ENCODE measurements at regions not wholly inside any gene's neighbourhood (a gene's known extent, or its start where the extent isn't known, plus 50 kb on each side); places are given as distances from the start of the nearest gene placed in this dataset.
"Not testable (repeated sequence)": the region's sequence is repeated elsewhere in the genome, so short reads cannot be mapped to it uniquely, and the experiment has no call there.

- Histone ChIP-seq H3K4me3 (no peak overlapping the region), H3K4me1 (no peaks in the 10 kb centered on the region), H3K9me3 (peaks cover 0 to 7% (median 0%) of the 10 kb centered on the region in 4 donors), H3K27me3 (no peaks in the 10 kb centered on the region), H3K36me3 (no peaks in the 10 kb centered on the region), H3K27ac (no peak overlapping the region)
- 24 to 61% methylated on average over 1 of the region's 1 CpG for WGBS, 2 donors
- TF ChIP-seq CTCF (IDR thresholded peaks at IDR 0.05) (no peak), EP300 (IDR thresholded peaks at IDR 0.05) (no peak), POLR2A (IDR thresholded peaks at IDR 0.05) (no peak)
- DNase-seq (ENCODE audit: low spot score in 2 of 2), result no peak
These were observed 90.2 kb upstream of the NUPR2 start for GRCh38 chr7:56206420-56206819.

GRCh38 chr7:56199639-56200038 is 83.4 kb upstream of the NUPR2 start:
- Histone ChIP-seq H3K27me3 (no peaks in the 10 kb centered on the region), H3K36me3 (no peaks in the 10 kb centered on the region), H3K9me3 (peaks cover 0 to 33% (median 0%) of the 10 kb centered on the region in 4 donors), H3K4me1 (no peaks in the 10 kb centered on the region), H3K27ac (no peak overlapping the region), H3K4me3 (no peak overlapping the region)
- TF ChIP-seq CTCF (IDR thresholded peaks at IDR 0.05), result no peak
- no peak for TF ChIP-seq POLR2A (IDR thresholded peaks at IDR 0.05)
- TF ChIP-seq EP300 (IDR thresholded peaks at IDR 0.05), result no peak
- no peak for DNase-seq (ENCODE audit: low spot score in 2 of 2)
- 67 to 76% methylated on average over 4 of the region's 4 CpGs for WGBS, 2 donors

- H3K4me1 ChIP-seq; H3K4me3 ChIP-seq; H3K27ac ChIP-seq; DNase-seq (ENCODE audit: low spot score in 2 of 2); H3K27me3 ChIP-seq; H3K36me3 ChIP-seq: not testable (repeated sequence)
- peaks cover 0 to 24% (median 0%) of the 10 kb centered on the region in 4 donors for H3K9me3 ChIP-seq
- WGBS, 2 donors, result 76 to 84% methylated on average over 8 of the region's 8 CpGs
These were observed 80.0 kb upstream of the NUPR2 start for GRCh38 chr7:56196195-56196594.

- no peaks in the 10 kb centered on the region for H3K27me3 ChIP-seq
- H3K9me3 ChIP-seq, result no peaks in the 10 kb centered on the region
- no peak overlapping the region for H3K27ac ChIP-seq
- WGBS, 2 donors, result 23 to 31% methylated on average over 1 of the region's 1 CpG
- no peak for DNase-seq (ENCODE audit: low spot score in 2 of 2)
- no peaks in the 10 kb centered on the region for H3K36me3 ChIP-seq
- H3K4me3 ChIP-seq, result no peak overlapping the region
- H3K4me1 ChIP-seq, result no peaks in the 10 kb centered on the region
- TF ChIP-seq CTCF (IDR thresholded peaks at IDR 0.05), result no peak
- no peak for TF ChIP-seq EP300 (IDR thresholded peaks at IDR 0.05)
- TF ChIP-seq POLR2A (IDR thresholded peaks at IDR 0.05), result no peak
These were observed 72.7 kb upstream of the NUPR2 start for GRCh38 chr7:56188823-56189346.

- Histone ChIP-seq H3K27ac (no peak overlapping the region), H3K4me1 (no peaks in the 10 kb centered on the region), H3K9me3 (no peaks in the 10 kb centered on the region), H3K4me3 (no peak overlapping the region), H3K36me3 (no peaks in the 10 kb centered on the region), H3K27me3 (no peaks in the 10 kb centered on the region)
- WGBS, 2 donors, result 41% methylated on average over 1 of the region's 1 CpG
- no peak for TF ChIP-seq CTCF (IDR thresholded peaks at IDR 0.05)
- TF ChIP-seq EP300 (IDR thresholded peaks at IDR 0.05), result no peak
- TF ChIP-seq POLR2A (IDR thresholded peaks at IDR 0.05), result no peak
- DNase-seq (ENCODE audit: low spot score in 2 of 2), result no peak
These were observed 72.2 kb upstream of the NUPR2 start for GRCh38 chr7:56188376-56188775.

GRCh38 chr7:56181010-56181409 is 64.8 kb upstream of the NUPR2 start:
- TF ChIP-seq POLR2A (IDR thresholded peaks at IDR 0.05), result no peak
- 78 to 83% methylated on average over 2 of the region's 2 CpGs for WGBS, 2 donors

More at GRCh38 chr7:56181010-56181409, 64.8 kb upstream of the NUPR2 start:
- Histone ChIP-seq H3K9me3 (no peaks in the 10 kb centered on the region), H3K4me3 (no peak overlapping the region), H3K4me1 (no peaks in the 10 kb centered on the region), H3K27ac (no peak overlapping the region), H3K27me3 (no peaks in the 10 kb centered on the region), H3K36me3 (no peaks in the 10 kb centered on the region)
- no peak for DNase-seq (ENCODE audit: low spot score in 2 of 2)

Data from tibial nerve (tissue), 4 donors.